NCI-H2171 (cell line): ENCODE measurements at regions not wholly inside any gene's neighbourhood (a gene's known extent, or its start where the extent isn't known, plus 50 kb on each side); places are given as distances from the start of the nearest gene placed in this dataset.

Experiments
- DNase-seq: peaks from one replicate; lab custom pipeline; 2025; lab: John Stamatoyannopoulos, UW

DNA sequence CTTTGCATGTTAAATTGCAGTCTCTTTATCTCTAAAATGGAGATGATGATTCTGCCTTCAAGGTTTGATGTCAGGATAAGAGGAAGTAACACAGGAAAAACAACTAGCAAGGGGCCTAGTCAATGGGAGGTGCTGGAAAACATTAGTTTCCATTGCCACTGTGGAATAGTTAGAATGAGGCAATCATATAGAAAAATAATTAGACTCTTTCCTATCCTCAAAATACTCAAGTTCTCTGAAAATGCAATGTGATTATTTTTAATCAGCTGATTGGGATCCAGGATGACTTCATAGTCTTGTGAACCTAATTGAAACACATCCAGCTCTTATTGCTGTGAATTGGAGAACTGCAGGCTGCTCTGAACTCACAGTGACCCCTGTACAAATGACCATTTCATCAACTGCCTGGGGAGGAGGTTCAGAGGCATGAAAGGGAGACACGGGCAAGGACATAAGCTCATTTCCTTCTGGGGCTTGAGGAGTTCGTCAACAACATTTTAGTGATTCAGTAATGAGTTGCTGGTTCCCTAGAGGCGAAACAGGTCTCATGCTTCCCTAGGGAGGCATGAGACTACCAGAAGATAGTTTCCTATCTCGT lies 422.5 kb downstream of the LPIN1 start:
- no peak for DNase-seq

DNA sequence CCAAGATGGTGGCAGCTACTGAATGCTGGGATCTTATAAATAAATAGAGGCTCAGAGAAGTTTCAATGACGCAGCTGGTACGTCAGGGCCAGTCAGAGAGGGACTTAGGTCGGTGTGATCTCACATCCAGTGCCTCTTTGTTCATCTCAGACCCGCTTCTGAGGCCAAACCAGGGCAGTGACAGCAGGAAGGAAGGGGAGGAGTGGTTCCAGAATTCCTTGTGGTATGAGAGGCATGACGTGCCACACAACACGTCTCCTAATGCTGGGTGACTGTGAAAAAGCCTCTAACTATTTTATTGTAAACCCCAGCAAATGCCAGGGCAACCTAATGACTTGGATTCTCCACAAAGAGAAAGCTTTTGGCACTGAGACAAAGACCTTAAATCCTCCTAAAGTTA lies 423.3 kb downstream of the LPIN1 start:
- no peak for DNase-seq

- DNase-seq: no peak
Observed at GRCh38 chr2:12170121-12170520, 423.7 kb downstream of the LPIN1 start.

GRCh38 chr2:12173271-12173942 lies 427.0 kb downstream of the LPIN1 start:
- DNase-seq: no peak

DNA sequence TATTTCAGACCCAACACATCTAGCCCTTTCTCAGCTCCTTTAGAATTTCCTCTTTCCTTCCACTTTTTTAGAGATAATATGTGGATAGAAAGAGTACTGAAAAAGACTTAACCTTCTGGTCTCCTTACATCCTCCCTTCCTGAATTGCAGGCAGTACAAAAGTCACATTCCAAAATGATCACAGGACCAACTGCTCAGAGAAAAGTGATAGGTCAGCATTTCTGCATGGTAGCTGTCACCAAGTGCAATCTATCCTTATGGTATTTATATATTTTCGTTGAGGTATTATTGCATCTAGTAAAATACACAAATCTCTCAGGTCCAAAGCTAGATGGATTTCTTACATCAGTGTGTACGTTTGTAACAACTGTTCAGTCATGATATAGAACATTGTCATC lies 427.5 kb downstream of the LPIN1 start:
- no peak for DNase-seq

GRCh38 chr2:12175323-12175722 lies 428.9 kb downstream of the LPIN1 start:
- no peak for DNase-seq

DNA sequence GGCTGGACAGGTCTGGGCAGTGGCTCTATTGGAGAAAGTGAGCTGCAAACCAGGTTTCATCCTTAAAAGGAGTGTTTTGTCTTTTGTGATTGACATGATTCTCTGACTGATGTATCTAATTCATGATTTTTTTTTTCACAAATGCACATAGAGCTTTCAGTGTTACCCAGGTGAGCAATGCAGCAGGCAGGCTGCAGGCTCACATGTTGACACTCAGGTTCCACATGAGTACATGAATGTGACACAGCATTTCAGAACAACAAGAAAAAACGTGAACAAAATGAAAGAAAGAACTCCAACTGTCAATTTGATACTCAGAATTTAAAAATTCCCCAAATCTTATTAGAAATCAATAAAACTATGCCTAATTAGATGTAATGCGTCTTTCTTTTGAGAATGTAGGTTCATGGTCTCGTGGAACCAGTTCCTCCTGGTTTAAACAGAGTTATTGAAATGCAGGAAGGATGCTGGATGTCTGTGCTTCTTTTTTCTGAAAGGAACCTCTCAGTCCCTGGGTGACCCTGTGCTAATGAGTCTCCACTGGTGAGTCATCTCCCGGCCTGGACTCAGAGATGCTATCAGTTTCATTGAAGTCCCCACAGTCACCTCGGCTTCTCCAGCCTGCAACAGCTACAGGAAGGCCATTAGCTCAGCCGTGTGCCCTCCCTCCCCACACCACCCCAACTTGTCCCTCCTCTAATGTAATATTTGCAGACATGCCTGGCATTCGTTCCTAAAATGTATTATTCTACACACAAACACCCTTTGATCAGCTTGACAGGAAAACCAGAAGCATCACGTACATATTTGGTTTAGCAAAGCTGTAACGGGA lies 430.4 kb downstream of the LPIN1 start:
- DNase-seq: no peak

GRCh38 chr2:12177455-12178288 lies 431.2 kb downstream of the LPIN1 start:
- DNase-seq: no peak

- no peak for DNase-seq
Observed at GRCh38 chr2:12178289-12179080, 432.1 kb downstream of the LPIN1 start.

- DNase-seq: no peak
Observed at GRCh38 chr2:12180031-12180430, 433.6 kb downstream of the LPIN1 start.

DNA sequence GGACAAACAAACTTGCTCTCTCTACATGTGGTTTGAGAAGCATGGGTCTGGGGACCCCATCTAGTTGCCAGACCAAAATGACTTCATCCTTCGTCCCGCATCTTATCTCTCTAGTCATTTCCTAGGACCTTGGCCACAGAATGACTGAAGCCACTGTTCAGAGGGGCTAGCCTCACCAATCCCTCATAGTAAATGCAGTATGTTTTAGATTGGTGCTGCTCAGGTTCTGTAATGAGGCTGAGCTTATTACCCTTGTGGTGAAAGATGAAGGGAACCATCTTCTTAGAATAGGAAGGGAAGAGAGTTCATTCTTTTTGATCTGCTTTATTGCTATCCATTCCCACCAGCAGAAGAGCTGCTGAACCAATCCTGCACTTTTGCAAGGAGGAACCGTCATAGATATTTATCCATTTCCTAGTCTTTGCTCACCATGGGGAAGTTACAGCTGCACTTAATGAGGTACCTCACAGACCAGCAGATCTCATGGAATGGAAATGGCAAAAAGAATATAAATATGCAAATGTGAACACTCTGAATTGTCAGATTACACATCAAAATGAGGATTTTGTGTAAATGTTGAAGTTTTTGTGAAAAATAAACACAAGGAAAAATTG lies 436.7 kb downstream of the LPIN1 start:
- DNase-seq: no peak

GRCh38 chr2:12192762-12193161 lies 446.3 kb downstream of the LPIN1 start:
- DNase-seq: no peak

- no peak for DNase-seq
Observed at GRCh38 chr2:12194968-12195367, 448.5 kb downstream of the LPIN1 start.

DNA sequence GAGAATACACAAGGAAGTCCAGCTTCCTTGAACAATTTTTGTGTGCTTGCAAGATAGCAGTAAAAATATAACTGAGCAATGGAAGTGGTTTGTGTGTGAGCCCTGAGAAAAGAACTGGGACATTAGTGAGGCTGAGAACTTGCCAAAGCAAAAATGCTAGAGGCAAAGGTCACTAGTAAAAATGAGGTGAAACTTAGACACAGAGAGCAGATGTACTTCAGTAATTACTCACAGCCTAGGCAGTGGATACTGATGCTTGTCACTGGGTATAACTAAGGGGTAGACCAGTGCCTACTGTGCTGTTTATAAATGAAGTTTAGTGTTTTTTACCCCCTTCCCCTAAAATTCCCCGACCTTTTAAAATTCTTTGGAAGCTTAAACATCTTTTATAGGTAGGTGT lies 450.1 kb downstream of the LPIN1 start:
- DNase-seq: no peak

DNA sequence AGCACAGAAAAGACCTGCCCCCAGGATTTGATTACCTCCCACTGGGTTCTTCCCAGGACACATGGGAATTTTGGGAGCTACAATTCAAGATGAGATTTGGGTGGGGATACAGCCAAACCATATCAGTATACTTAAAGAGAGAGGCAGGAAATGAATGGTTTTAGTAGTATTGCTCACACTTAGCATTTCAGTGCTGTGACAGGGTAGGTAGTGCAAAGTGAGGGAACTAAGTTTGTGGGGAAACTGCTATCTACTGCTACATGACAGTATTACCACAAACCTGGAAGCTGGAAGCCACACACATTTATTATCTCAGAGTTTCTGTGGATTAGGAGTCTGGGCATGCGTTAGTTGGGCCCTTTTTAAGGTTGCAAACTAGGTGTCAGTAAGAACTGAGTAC lies 450.7 kb downstream of the LPIN1 start:
- no peak for DNase-seq

- no peak for DNase-seq
Observed at GRCh38 chr2:12199491-12200211, 453.2 kb downstream of the LPIN1 start.

DNA sequence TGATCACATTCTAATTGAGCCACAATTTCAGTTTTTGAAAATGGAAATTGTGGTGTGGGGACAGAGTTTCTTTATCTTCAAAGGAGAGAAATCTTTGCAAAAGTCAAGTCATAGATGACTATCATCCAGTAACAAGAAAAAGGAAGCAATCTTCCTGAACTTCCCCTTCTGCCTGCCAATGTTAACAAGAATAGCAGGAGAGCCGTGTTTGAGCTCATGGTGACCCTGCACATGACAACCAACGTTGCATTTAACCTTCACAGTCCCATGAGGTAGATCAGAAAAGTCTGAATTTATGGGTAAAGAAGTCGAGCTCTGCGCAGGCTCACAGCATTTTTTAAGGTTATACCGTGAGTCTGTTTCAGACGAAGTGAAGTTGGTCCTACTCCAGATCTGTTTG lies 454.9 kb downstream of the LPIN1 start:
- no peak for DNase-seq

DNA sequence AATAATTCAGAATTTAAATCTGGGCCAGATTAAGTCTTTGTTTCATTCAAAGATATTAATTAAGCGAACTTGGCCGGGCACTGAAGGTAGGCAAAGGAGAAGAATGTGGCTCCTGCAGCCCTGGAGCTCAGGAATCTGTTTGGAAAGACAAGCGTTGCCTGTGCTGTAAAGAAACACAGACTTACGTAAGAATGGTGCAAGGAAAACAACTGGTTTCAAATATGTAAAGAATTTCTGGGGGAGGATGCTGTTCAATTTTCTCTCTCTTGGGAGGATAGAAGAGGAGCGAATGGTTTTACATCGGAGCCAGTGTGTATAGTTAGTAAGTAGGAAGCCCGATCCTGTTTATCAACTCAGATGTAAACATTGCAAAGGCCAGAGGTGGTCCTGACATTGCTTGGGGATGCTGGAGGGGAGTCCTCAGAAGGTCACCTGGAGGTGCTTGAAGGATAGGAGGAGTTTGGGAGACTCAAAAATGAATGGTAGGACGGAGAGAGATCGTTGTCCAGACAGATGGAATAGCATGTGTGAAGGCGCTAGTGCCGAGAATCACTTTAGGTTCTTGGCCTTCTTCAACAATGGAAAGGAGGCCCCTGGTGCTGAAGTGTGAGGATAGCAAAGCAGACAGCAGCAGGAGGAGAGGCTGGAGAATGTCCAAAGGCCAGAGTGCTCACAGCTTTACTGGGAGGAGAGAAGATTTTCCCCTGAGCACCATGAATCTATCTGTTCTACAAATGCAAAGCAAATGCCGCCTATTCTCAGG lies 456.1 kb downstream of the LPIN1 start:
- DNase-seq: no peak

- no peak for DNase-seq
Observed at GRCh38 chr2:12203528-12203927, 457.1 kb downstream of the LPIN1 start.

DNA sequence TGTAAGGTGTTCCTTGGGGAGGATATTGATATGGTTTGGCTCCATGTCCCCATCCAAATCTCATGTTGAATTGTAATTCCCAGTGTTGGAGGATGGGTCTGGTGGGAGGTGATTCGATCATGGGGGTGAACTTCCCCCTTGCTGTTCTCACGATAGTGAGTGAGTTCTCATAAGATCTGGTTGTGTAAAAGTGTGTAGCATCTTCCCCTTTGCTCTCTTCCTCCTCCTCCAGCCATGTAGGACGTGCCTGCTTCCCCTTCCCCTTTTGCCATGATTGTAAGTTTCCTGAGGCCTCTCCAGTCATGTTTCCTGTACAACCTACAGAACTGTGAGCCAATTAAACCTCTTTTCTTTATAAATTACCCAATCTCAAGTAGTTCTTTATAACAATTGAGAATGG lies 458.7 kb downstream of the LPIN1 start:
- DNase-seq: no peak
